ENCODE measurements at regions not wholly inside any gene's neighbourhood (a gene's known extent, or its start where the extent isn't known, plus 50 kb on each side); places are given as distances from the start of the nearest gene placed in this dataset.

DNA sequence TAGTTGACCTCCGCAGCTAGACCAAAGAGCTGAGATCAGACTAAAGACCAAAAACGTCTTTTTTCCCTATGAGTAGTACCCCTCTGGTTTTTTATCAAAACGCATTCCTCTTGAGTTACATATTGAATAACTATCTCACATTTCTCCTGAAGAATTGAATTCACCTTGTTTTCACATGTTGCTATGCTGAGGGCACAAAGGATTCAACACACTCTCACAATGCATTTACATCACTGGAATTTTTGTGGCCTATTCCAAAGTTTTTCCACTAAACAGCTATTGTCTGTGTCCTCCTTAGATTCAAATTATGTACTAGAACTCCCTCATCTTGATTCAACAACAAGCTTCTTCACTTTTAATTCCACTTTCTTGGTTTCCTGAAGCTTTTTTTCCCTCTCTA, 112.5 kb downstream of the RSL24D1 start:
- TF ChIP-seq, protein P1, sequence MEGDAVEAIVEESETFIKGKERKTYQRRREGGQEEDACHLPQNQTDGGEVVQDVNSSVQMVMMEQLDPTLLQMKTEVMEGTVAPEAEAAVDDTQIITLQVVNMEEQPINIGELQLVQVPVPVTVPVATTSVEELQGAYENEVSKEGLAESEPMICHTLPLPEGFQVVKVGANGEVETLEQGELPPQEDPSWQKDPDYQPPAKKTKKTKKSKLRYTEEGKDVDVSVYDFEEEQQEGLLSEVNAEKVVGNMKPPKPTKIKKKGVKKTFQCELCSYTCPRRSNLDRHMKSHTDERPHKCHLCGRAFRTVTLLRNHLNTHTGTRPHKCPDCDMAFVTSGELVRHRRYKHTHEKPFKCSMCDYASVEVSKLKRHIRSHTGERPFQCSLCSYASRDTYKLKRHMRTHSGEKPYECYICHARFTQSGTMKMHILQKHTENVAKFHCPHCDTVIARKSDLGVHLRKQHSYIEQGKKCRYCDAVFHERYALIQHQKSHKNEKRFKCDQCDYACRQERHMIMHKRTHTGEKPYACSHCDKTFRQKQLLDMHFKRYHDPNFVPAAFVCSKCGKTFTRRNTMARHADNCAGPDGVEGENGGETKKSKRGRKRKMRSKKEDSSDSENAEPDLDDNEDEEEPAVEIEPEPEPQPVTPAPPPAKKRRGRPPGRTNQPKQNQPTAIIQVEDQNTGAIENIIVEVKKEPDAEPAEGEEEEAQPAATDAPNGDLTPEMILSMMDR (IDR thresholded peaks at IDR 0.05; ENCODE audit: insufficient read depth, low read depth, low read length) = no peak
- TF ChIP-seq EZH2 (IDR thresholded peaks at IDR 0.05; ENCODE audit: insufficient read depth, low read length) = no peak
